MM.1S (cell line): ENCODE measurements at regions not wholly inside any gene's neighbourhood (a gene's known extent, or its start where the extent isn't known, plus 50 kb on each side); places are given as distances from the start of the nearest gene placed in this dataset.

Experiments
- DNase-seq: peaks from one replicate; pipeline ENCODE4 v3.0.0-alpha.2; 2015
- H2AFZ ChIP-seq: fragments of 300-600 bp; sonication (generic); 2 replicates; pipeline ENCODE4 v1.6.0; 2016; ENCODE audit warnings: antibody characterized with exemption, low read length
- H3F3A ChIP-seq: fragments of 300-600 bp; sonication (generic); 2 replicates; pipeline ENCODE4 v1.6.1; 2016; ENCODE audit warnings: mild to moderate bottlenecking, antibody characterized with exemption, low read length, moderate library complexity, mixed read lengths; ENCODE audit not compliant: insufficient read depth
- H3K27ac ChIP-seq: fragments of 300-600 bp; sonication (generic); 2 replicates; pipeline ENCODE4 v1.5.1; 2016; ENCODE audit warnings: mild to moderate bottlenecking, low read length
- H3K27me3 ChIP-seq: fragments of 300-600 bp; sonication (generic); replicated peaks from 2 replicates; pipeline ENCODE4 v1.6.0; 2016; ENCODE audit warnings: low read length; ENCODE audit not compliant: insufficient read depth
- H3K36me3 ChIP-seq: fragments of 300-600 bp; sonication (generic); replicated peaks from 2 replicates; pipeline ENCODE4 v1.6.1; 2016; ENCODE audit warnings: mild to moderate bottlenecking, low read length, mixed read lengths; ENCODE audit not compliant: insufficient read depth
- H3K4me1 ChIP-seq: fragments of 300-600 bp; sonication (generic); 2 replicates; pipeline ENCODE4 v1.6.1; 2016; ENCODE audit warnings: low read length, mixed read lengths
- H3K4me2 ChIP-seq: fragments of 300-600 bp; sonication (generic); 2 replicates; pipeline ENCODE4 v1.6.0; 2016; ENCODE audit warnings: low read depth, low read length
- H3K4me3 ChIP-seq: fragments of 300-600 bp; sonication (generic); 2 replicates; pipeline ENCODE4 v1.5.1; 2016; ENCODE audit warnings: low read length, mixed read lengths
- H3K79me2 ChIP-seq: fragments of 300-600 bp; sonication (generic); 2 replicates; pipeline ENCODE4 v1.6.1; 2016; ENCODE audit warnings: mixed run types, low read length, mixed read lengths
- H3K9ac ChIP-seq: fragments of 300-600 bp; sonication (generic); 2 replicates; pipeline ENCODE4 v1.6.1; 2016; ENCODE audit warnings: low read length, mixed read lengths
- H3K9me2 ChIP-seq: fragments of 300-600 bp; sonication (generic); replicated peaks from 2 replicates; pipeline ENCODE4 v1.6.1; 2016; ENCODE audit warnings: mild to moderate bottlenecking, low read length, mixed read lengths; ENCODE audit not compliant: insufficient read depth
- H3K9me3 ChIP-seq: fragments of 300-600 bp; sonication (generic); replicated peaks from 2 replicates; pipeline ENCODE4 v1.6.1; 2016; ENCODE audit warnings: mild to moderate bottlenecking, low read length, mixed read lengths; ENCODE audit not compliant: insufficient read depth
- H4K20me1 ChIP-seq: fragments of 300-600 bp; sonication (generic); 2 replicates; pipeline ENCODE4 v1.6.1; 2016; ENCODE audit warnings: mild to moderate bottlenecking, low read length, moderate library complexity, mixed read lengths; ENCODE audit not compliant: insufficient read depth
- EZH2 ChIP-seq: fragments of 300-600 bp; sonication (generic); optimal IDR thresholded peaks from 2 replicates; pipeline ENCODE3; 2017; ENCODE audit warnings: low read depth, mild to moderate bottlenecking, antibody characterized with exemption, low read length, mixed read lengths
- EZH2phosphoT487 ChIP-seq: fragments of 300-600 bp; sonication (generic); IDR thresholded peaks from 2 replicates; pipeline ENCODE4 v1.6.1; 2018; ENCODE audit warnings: antibody characterized with exemption, low read length
- TF ChIP-seq, protein P1 (sequence below): fragments of 300-600 bp; sonication (generic); IDR thresholded peaks from 2 replicates; pipeline ENCODE4 v1.5.1; 2016; ENCODE audit warnings: antibody characterized with exemption, low read length, mixed read lengths

DNA sequence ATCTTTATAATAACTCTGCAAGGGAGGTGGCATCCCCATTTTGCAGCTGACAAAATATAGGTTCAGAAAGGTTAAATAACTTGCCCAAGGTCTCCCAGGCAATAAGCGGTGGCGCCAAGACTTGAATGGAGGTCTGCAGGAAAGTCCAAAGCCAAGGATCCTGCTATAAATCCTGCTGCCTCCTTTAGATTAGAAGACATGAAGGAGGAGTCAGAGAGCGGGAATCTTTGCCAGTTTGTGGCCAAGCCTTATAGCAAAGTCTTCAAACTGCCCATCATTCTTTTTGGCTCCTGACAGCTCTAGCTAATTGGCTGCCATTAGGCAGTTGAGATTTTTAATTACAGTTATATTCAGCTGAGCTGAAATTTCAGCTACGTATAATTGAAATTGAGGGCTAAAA, 114.3 kb downstream of the C1D start:
- Histone ChIP-seq H3F3A (no peaks in the 10 kb centered on the region), H3K4me3 (no peak overlapping the region), H3K4me2 (no peak overlapping the region), H2AFZ (no peak overlapping the region), H3K79me2 (no peaks in the 10 kb centered on the region), H3K36me3 (no peaks in the 10 kb centered on the region), H3K9ac (no peak overlapping the region), H4K20me1 (no peaks in the 10 kb centered on the region), H3K27ac (no peak overlapping the region), H3K27me3 (no peaks in the 10 kb centered on the region), H3K9me3 (no peaks in the 10 kb centered on the region), H3K4me1 (peaks cover 8% of the 10 kb centered on the region), H3K9me2 (no peaks in the 10 kb centered on the region)
- DNase-seq = no peak
- no peak for TF ChIP-seq EZH2
- no peak for TF ChIP-seq EZH2phosphoT487
- TF ChIP-seq, protein P1, sequence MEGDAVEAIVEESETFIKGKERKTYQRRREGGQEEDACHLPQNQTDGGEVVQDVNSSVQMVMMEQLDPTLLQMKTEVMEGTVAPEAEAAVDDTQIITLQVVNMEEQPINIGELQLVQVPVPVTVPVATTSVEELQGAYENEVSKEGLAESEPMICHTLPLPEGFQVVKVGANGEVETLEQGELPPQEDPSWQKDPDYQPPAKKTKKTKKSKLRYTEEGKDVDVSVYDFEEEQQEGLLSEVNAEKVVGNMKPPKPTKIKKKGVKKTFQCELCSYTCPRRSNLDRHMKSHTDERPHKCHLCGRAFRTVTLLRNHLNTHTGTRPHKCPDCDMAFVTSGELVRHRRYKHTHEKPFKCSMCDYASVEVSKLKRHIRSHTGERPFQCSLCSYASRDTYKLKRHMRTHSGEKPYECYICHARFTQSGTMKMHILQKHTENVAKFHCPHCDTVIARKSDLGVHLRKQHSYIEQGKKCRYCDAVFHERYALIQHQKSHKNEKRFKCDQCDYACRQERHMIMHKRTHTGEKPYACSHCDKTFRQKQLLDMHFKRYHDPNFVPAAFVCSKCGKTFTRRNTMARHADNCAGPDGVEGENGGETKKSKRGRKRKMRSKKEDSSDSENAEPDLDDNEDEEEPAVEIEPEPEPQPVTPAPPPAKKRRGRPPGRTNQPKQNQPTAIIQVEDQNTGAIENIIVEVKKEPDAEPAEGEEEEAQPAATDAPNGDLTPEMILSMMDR = no peak

DNA sequence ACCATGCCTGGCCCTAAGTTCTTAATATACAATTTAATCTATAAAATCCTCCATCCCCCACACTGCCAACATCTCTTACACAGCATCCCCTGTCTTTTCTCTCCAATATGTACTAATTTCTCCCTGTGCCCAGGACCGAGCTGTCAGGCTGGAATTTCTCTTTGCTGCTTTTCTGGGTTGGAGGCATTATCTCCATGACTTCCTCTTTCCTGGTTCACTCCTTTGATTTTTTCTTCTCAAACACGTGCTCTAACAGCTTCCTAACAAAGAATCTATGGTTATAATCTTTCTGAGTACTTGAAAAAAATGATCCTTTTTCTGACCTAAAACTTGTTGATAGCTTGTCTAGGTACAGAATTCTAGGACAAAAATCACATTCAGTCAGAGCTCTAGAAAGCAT, 112.8 kb downstream of the C1D start:
- no peak for DNase-seq
- Histone ChIP-seq H2AFZ (no peak overlapping the region), H4K20me1 (no peaks in the 10 kb centered on the region), H3K4me1 (peaks cover 8% of the 10 kb centered on the region), H3K9me2 (no peaks in the 10 kb centered on the region), H3K27me3 (no peaks in the 10 kb centered on the region), H3K9me3 (no peaks in the 10 kb centered on the region), H3K4me3 (no peak overlapping the region), H3K4me2 (no peak overlapping the region), H3K36me3 (no peaks in the 10 kb centered on the region), H3K9ac (no peak overlapping the region), H3K27ac (no peak overlapping the region), H3F3A (no peaks in the 10 kb centered on the region), H3K79me2 (no peaks in the 10 kb centered on the region)
- TF ChIP-seq, protein P1 = no peak
- TF ChIP-seq EZH2phosphoT487 = no peak
- TF ChIP-seq EZH2 = no peak

DNA sequence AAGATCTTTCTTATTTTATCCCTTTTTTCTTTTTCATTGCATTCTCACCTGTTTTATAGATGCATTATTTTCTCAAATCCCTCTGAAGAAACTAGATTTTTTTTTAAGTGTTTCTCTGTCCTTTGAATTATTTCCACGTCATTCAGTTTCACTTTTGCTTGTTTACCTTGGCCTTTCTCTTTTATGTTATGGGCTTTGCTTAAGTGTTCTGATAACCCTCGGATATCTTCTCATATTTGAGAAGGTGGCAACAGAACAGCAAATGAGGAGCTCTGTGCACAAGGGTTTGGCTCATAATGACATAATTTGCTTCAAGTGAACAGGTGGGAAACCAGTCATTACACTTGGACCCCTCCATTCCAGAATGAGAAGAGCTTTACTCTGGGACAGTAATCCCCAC, 111.9 kb downstream of the C1D start:
- H3K9me2 ChIP-seq = no peaks in the 10 kb centered on the region
- TF ChIP-seq EZH2phosphoT487 (no peak), EZH2 (no peak)
- TF ChIP-seq, protein P1 = no peak
- H4K20me1 ChIP-seq = no peaks in the 10 kb centered on the region
- no peaks in the 10 kb centered on the region for H3K9me3 ChIP-seq
- H3K4me3 ChIP-seq = no peak overlapping the region
- H3K4me1 ChIP-seq = peaks cover 8% of the 10 kb centered on the region
- H3K27me3 ChIP-seq = no peaks in the 10 kb centered on the region
- H3K9ac ChIP-seq = no peak overlapping the region
- H3F3A ChIP-seq = no peaks in the 10 kb centered on the region
- peak; percentile 18 for DNase-seq
- no peaks in the 10 kb centered on the region for H3K79me2 ChIP-seq
- H3K4me2 ChIP-seq = peak overlapping the region; percentile 39
- no peaks in the 10 kb centered on the region for H3K36me3 ChIP-seq
- H2AFZ ChIP-seq = peak overlapping the region; percentile 31; the same call in 1 of the 2 replicates
- H3K27ac ChIP-seq = no peak overlapping the region
